A549 (cell line): ENCODE measurements at regions not wholly inside any gene's neighbourhood (a gene's known extent, or its start where the extent isn't known, plus 50 kb on each side); places are given as distances from the start of the nearest gene placed in this dataset.

Source experiments
- EP300 ChIP-seq, 2 experiments: fragments of >200 bp; sonication (Bioruptor Twin); formaldehyde crosslinking; IDR thresholded peaks; 2 replicates in 1 of 2; 3 replicates in 1 of 2; pipeline ENCODE4 v1.6.1; 2016 to 2017
- JUNB ChIP-seq: fragments of >200 bp; sonication (Bioruptor Twin); formaldehyde crosslinking; IDR thresholded peaks from 2 replicates; pipeline ENCODE4 v1.6.1; 2016
- MYC ChIP-seq: IDR thresholded peaks from 2 replicates; pipeline ENCODE4 v1.6.1; 2012; ENCODE audit warnings: mild to moderate bottlenecking, inconsistent platforms, low read length, improper control_type of control experiment, borderline replicate concordance
- NR3C1 ChIP-seq: fragments of >200 bp; sonication (Bioruptor Twin); formaldehyde crosslinking; IDR thresholded peaks from 3 replicates; pipeline ENCODE4 v1.6.1; 2017
- POLR2A ChIP-seq: IDR thresholded peaks from 2 replicates; pipeline ENCODE4 v1.6.1; 2012; ENCODE audit warnings: mild to moderate bottlenecking, low read length
- RAD21 ChIP-seq, 2 experiments: fragments of >200 bp in 1 of 2; sonication (Bioruptor Twin) in 1 of 2; formaldehyde crosslinking in 1 of 2; IDR thresholded peaks in 1 of 2; conservative IDR thresholded peaks in 1 of 2; 2 replicates in 1 of 2; 3 replicates in 1 of 2; pipeline ENCODE4 v1.6.1; 2012 to 2018; ENCODE audit warnings: inconsistent platforms in 1 of 2
- TF ChIP-seq, protein P1 (sequence below): fragments of >200 bp; sonication (Bioruptor Twin); formaldehyde crosslinking; IDR thresholded peaks from 3 replicates; pipeline ENCODE4 v1.5.1; 2016
- TF ChIP-seq, protein P2 (sequence below): IDR thresholded peaks from 2 replicates; pipeline ENCODE4 v1.6.1; 2012

GRCh38 chr10:121099592-121099991 lies 248.4 kb downstream of the WDR11 start:
- TF ChIP-seq JUNB (no peak), NR3C1 (no peak), MYC (no peak), POLR2A (no peak), EP300 (IDR thresholded peaks at IDR 0.05) (no peak), RAD21 (conservative IDR thresholded peaks at IDR 0.05 in 1 of 2, IDR thresholded peaks at IDR 0.05 in 1 of 2) (no peak)
- TF ChIP-seq, protein P1, sequence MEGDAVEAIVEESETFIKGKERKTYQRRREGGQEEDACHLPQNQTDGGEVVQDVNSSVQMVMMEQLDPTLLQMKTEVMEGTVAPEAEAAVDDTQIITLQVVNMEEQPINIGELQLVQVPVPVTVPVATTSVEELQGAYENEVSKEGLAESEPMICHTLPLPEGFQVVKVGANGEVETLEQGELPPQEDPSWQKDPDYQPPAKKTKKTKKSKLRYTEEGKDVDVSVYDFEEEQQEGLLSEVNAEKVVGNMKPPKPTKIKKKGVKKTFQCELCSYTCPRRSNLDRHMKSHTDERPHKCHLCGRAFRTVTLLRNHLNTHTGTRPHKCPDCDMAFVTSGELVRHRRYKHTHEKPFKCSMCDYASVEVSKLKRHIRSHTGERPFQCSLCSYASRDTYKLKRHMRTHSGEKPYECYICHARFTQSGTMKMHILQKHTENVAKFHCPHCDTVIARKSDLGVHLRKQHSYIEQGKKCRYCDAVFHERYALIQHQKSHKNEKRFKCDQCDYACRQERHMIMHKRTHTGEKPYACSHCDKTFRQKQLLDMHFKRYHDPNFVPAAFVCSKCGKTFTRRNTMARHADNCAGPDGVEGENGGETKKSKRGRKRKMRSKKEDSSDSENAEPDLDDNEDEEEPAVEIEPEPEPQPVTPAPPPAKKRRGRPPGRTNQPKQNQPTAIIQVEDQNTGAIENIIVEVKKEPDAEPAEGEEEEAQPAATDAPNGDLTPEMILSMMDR = no peak
- TF ChIP-seq, protein P2, sequence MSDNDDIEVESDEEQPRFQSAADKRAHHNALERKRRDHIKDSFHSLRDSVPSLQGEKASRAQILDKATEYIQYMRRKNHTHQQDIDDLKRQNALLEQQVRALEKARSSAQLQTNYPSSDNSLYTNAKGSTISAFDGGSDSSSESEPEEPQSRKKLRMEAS = no peak
